OCI-LY1 (cell line): ENCODE measurements at regions not wholly inside any gene's neighbourhood (a gene's known extent, or its start where the extent isn't known, plus 50 kb on each side); places are given as distances from the start of the nearest gene placed in this dataset.

Experiments
- H2AFZ ChIP-seq: fragments of 200-600 bp; sonication (generic), shearing (Covaris generic); 2 replicates; pipeline ENCODE4 v1.6.0; 2014; ENCODE audit warnings: antibody characterized with exemption, mild to moderate bottlenecking, low read length
- H3F3A ChIP-seq: fragments of 200-600 bp; sonication (generic), shearing (Covaris generic); 2 replicates; pipeline ENCODE4 v1.6.0; 2014; ENCODE audit warnings: mild to moderate bottlenecking, antibody characterized with exemption, low read length, moderate library complexity; ENCODE audit not compliant: insufficient read depth
- H3K27ac ChIP-seq: fragments of 200-600 bp; sonication (generic); 2 replicates; pipeline ENCODE4 v1.5.1; 2014; ENCODE audit warnings: low read length, mixed run types, mild to moderate bottlenecking, low read depth; ENCODE audit not compliant: poor library complexity, severe bottlenecking
- H3K27me3 ChIP-seq: fragments of 200-600 bp; sonication (generic); 2 replicates; pipeline ENCODE4 v1.6.0; 2014; ENCODE audit warnings: antibody characterized with exemption, mild to moderate bottlenecking, low read length, moderate library complexity; ENCODE audit not compliant: insufficient read depth
- H3K36me3 ChIP-seq: fragments of 200-600 bp; sonication (generic); 2 replicates; pipeline ENCODE4 v1.6.1; 2014; ENCODE audit warnings: mild to moderate bottlenecking, antibody characterized with exemption, low read length, moderate library complexity, mixed read lengths; ENCODE audit not compliant: insufficient read depth
- H3K4me1 ChIP-seq: fragments of 200-600 bp; sonication (generic); 2 replicates; pipeline ENCODE4 v1.5.1; 2014; ENCODE audit warnings: mild to moderate bottlenecking, low read length, moderate library complexity; ENCODE audit not compliant: insufficient read depth, severe bottlenecking
- H3K4me2 ChIP-seq: fragments of 200-600 bp; sonication (generic), shearing (Covaris generic); 2 replicates; pipeline ENCODE4 v1.6.1; 2014; ENCODE audit warnings: low read length
- H3K4me3 ChIP-seq: fragments of 200-600 bp; sonication (generic); 2 replicates; pipeline ENCODE4 v1.5.1; 2014; ENCODE audit warnings: low read length, low read depth, mild to moderate bottlenecking, mixed read lengths; ENCODE audit not compliant: poor library complexity, severe bottlenecking
- H3K79me2 ChIP-seq: fragments of 200-600 bp; shearing (Covaris generic); 2 replicates; pipeline ENCODE4 v1.6.1; 2016; ENCODE audit warnings: mixed run types, low read length, mixed read lengths; ENCODE audit not compliant: insufficient read depth
- H3K9ac ChIP-seq: fragments of 200-600 bp; sonication (generic), shearing (Covaris generic); 2 replicates; pipeline ENCODE4 v1.6.1; 2014; ENCODE audit warnings: mild to moderate bottlenecking, low read length, mixed read lengths
- H3K9me2 ChIP-seq: fragments of 200-600 bp; sonication (generic), shearing (Covaris generic); 2 replicates; pipeline ENCODE4 v1.6.1; 2014; ENCODE audit warnings: low read depth, mild to moderate bottlenecking, low read length, mixed read lengths
- H3K9me3 ChIP-seq: fragments of 200-600 bp; shearing (Covaris generic); 2 replicates; pipeline ENCODE4 v1.6.1; 2014; ENCODE audit warnings: low read length, mixed read lengths
- H4K20me1 ChIP-seq: fragments of 200-600 bp; sonication (generic), shearing (Covaris generic); 2 replicates; pipeline ENCODE4 v1.6.0; 2016; ENCODE audit warnings: mild to moderate bottlenecking, low read length; ENCODE audit not compliant: insufficient read depth
- EZH2 ChIP-seq: fragments of 200-600 bp; sonication (generic), shearing (Covaris generic); IDR thresholded peaks from 2 replicates; pipeline ENCODE4 v1.8.0; 2017; ENCODE audit warnings: borderline replicate concordance, mixed run types, mild to moderate bottlenecking, antibody characterized with exemption, low read length, moderate library complexity, mixed read lengths
- TF ChIP-seq, protein P1 (sequence below): fragments of 200-600 bp; sonication (generic), shearing (Covaris generic); IDR thresholded peaks from 2 replicates; pipeline ENCODE4 v1.5.1; 2017; ENCODE audit warnings: mild to moderate bottlenecking, antibody characterized with exemption, low read length, moderate library complexity, mixed read lengths

DNA sequence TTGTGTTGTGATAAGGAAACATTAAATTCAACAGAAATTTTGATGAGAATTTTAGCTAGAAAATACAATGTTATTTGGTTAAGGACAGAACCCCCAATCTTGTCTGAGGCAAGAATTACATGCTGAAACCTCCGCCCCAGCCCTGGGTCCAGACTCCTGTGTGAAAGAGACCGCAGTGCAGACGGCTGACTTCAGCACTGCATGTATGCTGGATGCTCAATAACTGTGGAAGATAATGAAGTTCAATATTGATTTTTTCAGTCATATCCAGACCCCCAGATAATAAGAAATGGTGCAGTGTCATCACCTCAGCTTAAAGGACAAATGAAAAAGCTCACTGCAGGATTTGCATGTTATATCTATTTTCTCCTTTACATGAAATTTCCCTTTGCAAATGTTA is 188.3 kb upstream of the CNTN4 start:
- no peaks in the 10 kb centered on the region for H3F3A ChIP-seq
- H3K27me3 ChIP-seq, result no peaks in the 10 kb centered on the region
- H3K4me3 ChIP-seq, result no peak overlapping the region
- H3K36me3 ChIP-seq, result no peaks in the 10 kb centered on the region
- H2AFZ ChIP-seq, result no peak overlapping the region
- H3K4me2 ChIP-seq, result no peak overlapping the region
- TF ChIP-seq EZH2, result no peak
- TF ChIP-seq, protein P1, sequence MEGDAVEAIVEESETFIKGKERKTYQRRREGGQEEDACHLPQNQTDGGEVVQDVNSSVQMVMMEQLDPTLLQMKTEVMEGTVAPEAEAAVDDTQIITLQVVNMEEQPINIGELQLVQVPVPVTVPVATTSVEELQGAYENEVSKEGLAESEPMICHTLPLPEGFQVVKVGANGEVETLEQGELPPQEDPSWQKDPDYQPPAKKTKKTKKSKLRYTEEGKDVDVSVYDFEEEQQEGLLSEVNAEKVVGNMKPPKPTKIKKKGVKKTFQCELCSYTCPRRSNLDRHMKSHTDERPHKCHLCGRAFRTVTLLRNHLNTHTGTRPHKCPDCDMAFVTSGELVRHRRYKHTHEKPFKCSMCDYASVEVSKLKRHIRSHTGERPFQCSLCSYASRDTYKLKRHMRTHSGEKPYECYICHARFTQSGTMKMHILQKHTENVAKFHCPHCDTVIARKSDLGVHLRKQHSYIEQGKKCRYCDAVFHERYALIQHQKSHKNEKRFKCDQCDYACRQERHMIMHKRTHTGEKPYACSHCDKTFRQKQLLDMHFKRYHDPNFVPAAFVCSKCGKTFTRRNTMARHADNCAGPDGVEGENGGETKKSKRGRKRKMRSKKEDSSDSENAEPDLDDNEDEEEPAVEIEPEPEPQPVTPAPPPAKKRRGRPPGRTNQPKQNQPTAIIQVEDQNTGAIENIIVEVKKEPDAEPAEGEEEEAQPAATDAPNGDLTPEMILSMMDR, result no peak
- no peak overlapping the region for H3K27ac ChIP-seq
- H3K9ac ChIP-seq, result no peak overlapping the region
- H4K20me1 ChIP-seq, result no peaks in the 10 kb centered on the region
- H3K4me1 ChIP-seq, result no peaks in the 10 kb centered on the region
- no peaks in the 10 kb centered on the region for H3K79me2 ChIP-seq
- no peaks in the 10 kb centered on the region for H3K9me2 ChIP-seq
- no peaks in the 10 kb centered on the region for H3K9me3 ChIP-seq

DNA sequence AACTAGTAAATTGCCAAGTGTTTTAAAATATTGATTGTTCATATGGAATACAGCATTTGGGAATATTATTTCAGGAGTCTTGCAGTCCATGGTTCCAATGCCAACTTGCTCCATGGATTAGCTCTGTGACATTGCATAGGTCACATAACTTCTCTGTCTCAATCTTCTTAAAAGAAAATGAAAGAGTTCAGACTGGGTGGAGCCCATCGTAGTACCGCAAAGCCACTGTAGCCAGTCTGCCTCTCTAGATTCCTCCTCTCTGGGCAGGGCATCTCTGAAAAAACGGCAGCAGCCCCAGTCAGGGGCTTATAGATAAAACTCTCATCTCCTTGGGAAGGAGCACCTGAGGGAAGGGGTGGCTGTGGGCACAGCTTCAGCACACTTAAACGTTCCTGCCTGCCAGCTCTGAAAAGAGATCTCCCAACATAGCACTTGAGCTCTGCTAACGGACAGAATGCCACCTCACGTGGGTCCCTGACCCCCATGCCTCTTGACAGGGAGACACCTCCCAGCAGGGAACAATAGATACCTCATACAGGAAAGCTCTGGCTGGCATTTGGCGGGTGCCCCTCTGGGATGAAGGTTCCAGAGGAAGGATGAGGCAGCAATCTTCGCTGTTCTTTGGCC is 168.8 kb upstream of the CNTN4 start:
- Histone ChIP-seq H2AFZ (no peak overlapping the region), H3K27ac (no peak overlapping the region), H3K4me3 (no peak overlapping the region), H3K9me3 (no peaks in the 10 kb centered on the region), H3K4me1 (no peaks in the 10 kb centered on the region), H3K27me3 (no peaks in the 10 kb centered on the region), H3K9ac (no peak overlapping the region), H3K9me2 (no peaks in the 10 kb centered on the region), H3K36me3 (no peaks in the 10 kb centered on the region), H3F3A (no peaks in the 10 kb centered on the region), H4K20me1 (no peaks in the 10 kb centered on the region), H3K4me2 (no peak overlapping the region), H3K79me2 (no peaks in the 10 kb centered on the region)
- TF ChIP-seq EZH2, result no peak
- TF ChIP-seq, protein P1, result no peak

DNA sequence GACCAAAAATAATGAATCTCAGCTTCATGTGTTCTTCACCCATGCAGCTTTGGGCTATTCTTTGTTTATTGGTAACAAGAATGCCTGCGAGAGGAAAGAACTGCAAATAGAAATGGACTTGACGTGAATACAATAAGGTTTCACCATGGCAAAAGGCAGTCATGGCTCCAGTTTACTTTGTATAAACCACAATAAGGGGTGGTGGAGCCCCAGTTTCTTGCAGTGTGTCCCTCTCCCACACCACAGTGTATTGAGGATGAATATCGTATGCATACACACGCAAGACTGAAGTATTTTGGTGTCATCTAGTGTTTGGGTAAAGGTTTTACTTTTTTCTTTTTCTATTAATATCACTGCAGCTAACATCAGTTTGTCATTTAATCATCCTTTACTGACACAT is 159.7 kb upstream of the CNTN4 start:
- no peak for TF ChIP-seq EZH2
- TF ChIP-seq, protein P1, result no peak
- no peaks in the 10 kb centered on the region for H3F3A ChIP-seq
- H3K79me2 ChIP-seq, result no peaks in the 10 kb centered on the region
- no peak overlapping the region for H3K9ac ChIP-seq
- H3K4me1 ChIP-seq, result no peaks in the 10 kb centered on the region
- no peak overlapping the region for H3K4me2 ChIP-seq
- no peaks in the 10 kb centered on the region for H4K20me1 ChIP-seq
- H3K27me3 ChIP-seq, result no peaks in the 10 kb centered on the region
- H3K4me3 ChIP-seq, result no peak overlapping the region
- no peaks in the 10 kb centered on the region for H3K9me2 ChIP-seq
- no peak overlapping the region for H2AFZ ChIP-seq
- no peaks in the 10 kb centered on the region for H3K9me3 ChIP-seq
- H3K27ac ChIP-seq, result no peak overlapping the region
- no peaks in the 10 kb centered on the region for H3K36me3 ChIP-seq
